Activated naive CD4-positive, alpha-beta T cell treated with Interleukin-2 at 50 U/mL for 16 hours (primary cell): ENCODE measurements at regions not wholly inside any gene's neighbourhood (a gene's known extent, or its start where the extent isn't known, plus 50 kb on each side); places are given as distances from the start of the nearest gene placed in this dataset.
"Not testable (repeated sequence)": the region's sequence is repeated elsewhere in the genome, so short reads cannot be mapped to it uniquely, and the experiment has no call there.

Source experiments
- DNase-seq: peaks from one replicate; pipeline ENCODE4 v3.0.0-alpha.2; 2020

GRCh38 chr12:107511292-107511691, 174.3 kb upstream of the PWP1 start:
- DNase-seq, result no peak

DNA sequence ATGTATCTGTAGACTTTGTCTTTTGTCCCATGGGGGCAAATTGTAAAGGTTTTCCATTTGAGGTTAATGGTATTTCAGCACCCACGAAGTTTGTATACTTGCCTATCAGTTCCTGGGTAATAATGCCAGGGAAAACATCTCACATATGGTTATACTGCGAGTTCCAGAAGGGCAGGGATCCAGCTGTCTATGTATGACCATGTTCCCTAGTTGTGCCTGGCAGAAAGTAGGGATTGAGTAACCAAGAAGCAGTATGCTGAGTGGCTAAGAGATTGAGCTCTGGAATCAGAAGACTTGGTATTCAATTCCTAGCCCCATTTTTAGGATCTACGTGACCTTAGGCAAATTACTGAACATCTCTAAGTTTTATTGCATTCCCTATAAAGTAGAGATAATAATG, 173.2 kb upstream of the PWP1 start:
- no peak for DNase-seq

DNA sequence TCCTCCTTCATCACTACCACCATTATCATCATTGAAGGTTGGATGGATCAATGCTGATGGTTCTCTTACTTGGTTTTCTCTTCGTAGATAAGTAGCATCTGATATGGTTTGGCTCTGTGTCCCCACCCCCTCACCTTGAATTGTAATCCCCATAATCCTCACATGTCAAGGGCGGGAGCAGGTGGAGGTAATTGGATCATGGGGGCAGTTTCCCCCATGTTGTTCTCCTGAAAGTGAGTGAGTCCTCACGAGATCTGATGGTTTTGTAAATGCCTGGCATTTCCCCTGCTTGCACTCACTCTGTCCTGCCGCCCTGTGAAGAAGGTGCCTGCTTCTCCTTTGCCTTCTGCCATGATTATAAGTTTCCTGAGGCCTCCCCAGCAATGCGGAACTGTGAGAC, 172.4 kb upstream of the PWP1 start:
- no peak for DNase-seq

GRCh38 chr12:107513636-107514400, 171.8 kb upstream of the PWP1 start:
- no peak for DNase-seq

DNA sequence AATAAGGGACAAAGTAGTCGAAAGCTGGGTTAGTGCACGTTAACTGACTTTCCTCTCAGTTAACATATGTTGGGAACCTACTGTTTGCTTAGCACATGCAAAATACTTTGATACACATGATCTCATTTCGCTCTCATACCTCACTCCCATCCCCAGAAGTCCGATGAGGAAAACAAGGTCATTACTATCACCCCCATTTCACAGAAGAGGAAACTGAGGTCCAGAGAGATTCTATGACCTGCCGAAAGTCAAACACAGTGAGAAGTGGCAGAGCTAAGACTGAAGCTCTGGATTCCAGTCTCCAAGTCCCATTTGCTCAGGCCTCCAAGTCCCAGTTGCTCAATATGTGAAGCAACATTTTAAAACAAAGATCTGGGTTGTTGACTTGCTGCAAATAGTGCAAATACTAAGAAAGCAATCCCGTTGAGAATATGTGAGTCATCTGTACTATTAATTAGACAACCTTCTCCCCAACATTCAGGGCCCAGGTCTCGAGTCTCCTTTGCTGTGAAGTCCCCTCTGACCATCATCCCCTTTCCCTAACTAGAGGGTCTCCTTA, 170.6 kb upstream of the PWP1 start:
- no peak for DNase-seq

GRCh38 chr12:107515446-107515958, 170.1 kb upstream of the PWP1 start:
- peak; percentile 16 for DNase-seq

DNA sequence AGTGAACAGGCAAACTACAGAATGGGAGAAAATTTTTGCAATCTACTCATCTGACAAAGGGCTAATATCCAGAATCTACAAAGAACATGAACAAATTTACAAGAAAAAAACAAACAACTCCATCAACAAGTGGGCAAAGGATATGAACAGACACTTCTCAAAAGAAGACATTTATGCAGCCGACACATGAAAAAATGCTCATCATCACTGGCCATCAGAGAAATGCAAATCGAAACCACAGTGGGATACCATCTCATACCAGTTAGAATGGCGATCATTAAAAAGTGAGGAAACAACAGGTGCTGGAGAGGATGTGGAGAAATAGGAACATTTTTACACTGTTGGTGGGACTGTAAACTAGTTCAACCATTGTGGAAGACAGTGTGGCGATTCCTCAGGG, 167.8 kb upstream of the PWP1 start:
- not testable (repeated sequence) for DNase-seq

GRCh38 chr12:107518868-107519267, 166.7 kb upstream of the PWP1 start:
- no peak for DNase-seq

- DNase-seq, result no peak
These were observed 165.4 kb upstream of the PWP1 start for GRCh38 chr12:107519906-107520859.

GRCh38 chr12:107521826-107522355, 163.7 kb upstream of the PWP1 start:
- no peak for DNase-seq

DNA sequence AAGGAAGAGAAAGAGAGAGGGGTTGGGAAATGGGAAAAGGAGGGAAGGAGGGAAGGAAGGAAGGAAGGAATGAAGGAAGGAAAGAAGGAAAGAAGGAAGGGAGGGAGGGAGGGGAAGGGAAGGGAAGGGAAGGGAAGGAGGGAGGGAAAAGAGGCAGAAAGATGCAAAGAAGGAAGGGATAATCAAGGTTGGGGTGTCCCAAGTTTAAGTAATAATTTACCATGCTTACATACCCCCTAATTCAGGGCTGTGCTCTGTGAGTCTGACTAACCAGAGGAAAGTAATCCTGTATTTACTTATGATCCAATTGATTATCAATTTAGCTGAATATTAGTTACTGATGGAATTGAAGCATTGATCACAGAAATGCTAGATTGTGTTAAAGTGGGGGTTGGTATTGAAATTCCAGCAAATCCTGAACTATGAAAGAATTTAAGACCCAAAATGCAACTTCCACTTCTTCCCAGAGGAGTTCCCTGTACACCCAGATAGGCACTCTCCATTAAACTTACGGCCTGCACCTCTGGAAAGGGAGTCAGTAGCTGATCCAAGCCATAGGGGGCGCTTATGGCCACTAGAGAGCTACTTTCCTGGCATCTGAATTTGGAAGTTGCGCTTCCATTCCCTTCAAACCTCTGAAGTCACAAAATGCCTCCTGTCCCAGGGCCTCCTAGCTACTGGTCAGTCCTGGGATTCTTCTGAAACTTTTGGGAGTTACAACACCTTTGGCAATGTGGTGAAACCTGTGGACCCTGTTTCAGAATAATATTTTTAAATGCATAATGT, 162.7 kb upstream of the PWP1 start:
- no peak for DNase-seq

DNA sequence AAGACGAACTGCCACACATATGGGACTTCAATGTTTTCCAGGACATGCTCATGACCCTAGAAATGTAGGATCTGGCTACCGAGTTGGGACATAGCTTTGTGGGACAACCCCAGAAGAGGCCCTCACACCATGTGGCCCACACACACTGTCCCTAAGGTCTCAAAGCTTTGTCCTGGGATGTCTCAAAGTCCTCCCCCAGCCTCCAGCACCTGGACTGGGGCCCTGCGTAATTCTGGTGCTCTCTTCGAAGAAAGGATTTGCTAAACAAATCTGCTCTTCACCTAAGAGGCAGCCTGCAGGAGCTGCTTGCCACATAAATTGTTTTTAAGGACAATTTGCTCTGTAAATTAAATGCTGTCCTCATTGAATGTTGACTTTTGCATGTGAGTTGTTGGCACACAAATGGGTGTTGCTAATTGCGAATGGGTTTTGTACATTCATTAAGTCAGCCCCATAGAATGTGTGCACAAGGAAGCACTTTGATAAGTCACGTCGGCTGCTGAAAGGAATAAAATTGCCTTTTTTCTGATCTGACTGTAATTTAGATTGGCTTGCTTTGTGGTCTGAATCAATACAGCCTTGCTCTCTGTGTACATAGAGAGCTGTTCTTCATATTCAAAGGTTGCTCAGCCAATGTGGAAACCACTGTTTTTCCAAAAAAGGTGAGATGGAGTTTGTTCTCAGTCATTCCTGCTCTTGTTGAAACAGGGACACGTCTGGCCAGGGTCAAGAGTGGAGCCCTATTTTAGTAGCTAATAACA, 161.6 kb upstream of the PWP1 start:
- no peak for DNase-seq

GRCh38 chr12:107525063-107525718, 160.4 kb upstream of the PWP1 start:
- no peak for DNase-seq

GRCh38 chr12:107525719-107526554, 159.7 kb upstream of the PWP1 start:
- no peak for DNase-seq

DNA sequence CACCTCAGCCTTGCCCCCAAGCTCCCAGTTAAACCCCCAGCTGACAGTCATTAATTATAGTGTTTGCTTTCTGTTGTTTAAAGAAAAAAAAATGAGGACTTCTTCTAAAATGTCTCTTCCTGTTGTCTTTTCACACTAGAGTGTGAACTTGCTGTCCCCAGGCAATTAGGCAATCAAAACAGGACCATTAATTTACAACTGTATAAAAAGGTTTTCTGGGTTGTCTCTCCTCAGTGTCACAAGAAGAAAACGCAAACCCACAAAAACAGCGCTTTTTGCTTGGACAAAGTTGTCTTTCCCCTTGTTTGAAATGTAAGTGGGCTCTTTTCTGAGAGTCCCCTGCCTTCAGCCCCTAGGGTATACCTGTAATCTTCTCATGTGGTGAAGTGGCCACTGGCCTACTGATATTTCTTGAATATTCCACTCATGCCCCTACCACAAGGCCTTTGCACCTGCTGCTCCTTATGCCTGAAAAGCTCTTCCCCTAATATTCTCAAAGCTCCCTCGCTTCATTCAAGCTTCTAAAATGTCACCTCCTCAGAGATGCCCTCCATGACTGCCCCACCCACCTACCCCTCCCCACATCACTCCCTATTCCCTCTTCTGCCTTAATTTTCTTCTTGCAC, 158.9 kb upstream of the PWP1 start:
- DNase-seq, result no peak

DNA sequence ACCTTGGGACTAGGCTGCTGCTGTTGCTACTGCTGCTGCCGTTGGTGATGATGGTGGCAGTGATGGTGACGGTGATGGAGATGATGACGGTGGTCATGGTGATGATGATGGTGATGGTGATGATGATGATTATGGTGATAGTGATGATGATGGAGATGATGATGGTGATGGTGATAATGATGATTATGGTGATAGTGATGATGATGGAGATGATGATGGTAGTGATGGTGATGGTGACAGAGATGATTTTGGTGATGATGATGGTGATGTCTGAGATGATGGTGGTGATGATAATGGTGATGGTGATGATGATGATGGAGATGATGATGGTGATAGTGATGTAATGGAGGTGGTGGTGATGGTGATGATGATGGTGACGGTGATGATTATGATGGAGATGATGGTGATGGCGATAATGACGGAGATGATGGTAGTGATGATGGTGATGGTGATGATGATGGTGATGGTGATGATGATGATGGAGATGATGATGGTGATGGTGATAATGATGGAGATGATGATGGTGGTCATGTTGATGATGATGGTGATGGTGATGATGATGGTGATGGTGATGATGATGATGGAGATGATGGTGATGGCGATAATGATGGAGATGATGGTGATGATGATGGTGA, 156.8 kb upstream of the PWP1 start:
- DNase-seq, result no peak

- DNase-seq, result no peak
These were observed 155.6 kb upstream of the PWP1 start for GRCh38 chr12:107529991-107530390.

DNA sequence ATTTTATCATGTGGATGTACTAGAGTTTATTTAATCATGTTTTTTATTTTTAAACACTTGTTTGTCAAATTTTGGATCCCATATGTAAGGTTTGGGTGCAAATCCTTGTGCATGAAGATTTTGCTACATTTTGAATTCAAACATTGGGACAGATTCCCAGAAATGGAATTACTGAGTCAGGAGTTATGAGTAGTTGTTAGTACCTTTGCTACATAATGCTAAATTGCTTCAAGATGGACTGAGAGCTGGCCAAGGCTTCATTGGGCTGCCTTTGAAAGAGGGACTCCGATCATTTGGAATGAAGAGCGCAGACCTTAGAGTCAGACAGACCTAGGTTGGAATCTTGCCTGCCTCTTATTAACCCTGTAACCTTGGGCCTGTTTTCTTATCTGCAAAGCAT, 154.9 kb upstream of the PWP1 start:
- DNase-seq, result no peak

DNA sequence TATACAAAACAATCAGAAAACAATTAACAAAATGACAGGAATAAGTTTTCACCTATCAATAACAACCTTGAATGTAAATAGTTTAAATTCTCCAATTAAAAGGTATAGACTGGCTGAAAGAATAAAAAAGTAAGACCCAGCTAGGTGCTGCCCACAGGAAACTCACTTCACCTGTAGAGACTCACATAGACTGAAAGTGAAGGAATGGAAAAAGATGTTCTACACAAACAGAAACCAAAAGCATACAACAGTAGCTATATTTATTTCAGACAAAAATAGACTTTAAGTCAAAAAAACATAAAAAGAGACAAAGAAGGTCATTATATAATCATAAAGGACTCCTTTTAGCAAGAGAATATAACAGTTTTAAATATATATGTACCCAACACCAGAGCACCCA, 152.4 kb upstream of the PWP1 start:
- DNase-seq, result no peak
